HCT116 (cell line): ENCODE measurements at regions not wholly inside any gene's neighbourhood (a gene's known extent, or its start where the extent isn't known, plus 50 kb on each side); places are given as distances from the start of the nearest gene placed in this dataset.

Experiments used
- ATAC-seq: fragments of 200-7000 bp; cut with Tn5 transposase; 2 replicates; pipeline ENCODE4 v1.9.1; 2020; ENCODE audit warnings: mild to moderate bottlenecking, moderate library complexity
- BruUV-seq: library from RNA; stranded (reverse); fragments of 400-500 nt; replicated peaks from 2 replicates; lab custom pipeline; 2021; lab: Mats Ljungman, UMichigan
- CTCF ChIA-PET: fragments of 300-600 bp; sonication (Branson Sonifier 250); formaldehyde crosslinking; loops from one replicate; lab custom pipeline; 2021; ENCODE audit warnings: antibody characterized with exemption; lab: Charles Lee
- POLR2A ChIA-PET: fragments of 300-600, 350-600 bp; sonication (Branson Sonifier 250); formaldehyde crosslinking; loops from one replicate; lab custom pipeline; 2021; ENCODE audit warnings: antibody characterized with exemption; lab: Charles Lee
- RAD21 ChIA-PET, 2 experiments: fragments of 300-600 bp; sonication (Branson Sonifier 250); formaldehyde crosslinking; loops; one replicate each; lab custom pipeline; 2023; ENCODE audit warnings: low total read pairs in 2 of 2; ENCODE audit not compliant: uncharacterized antibody in 2 of 2, unreplicated experiment in 2 of 2, low non-redundant PET in 1 of 2; lab: Charles Lee
- DNase-seq: peaks from one replicate; pipeline ENCODE4 v3.0.0-alpha.2; 2010; ENCODE audit warnings: low read depth, low spot score
- H2AFZ ChIP-seq: fragments of 200-600 bp; shearing (Covaris generic), sonication (generic); 2 replicates; pipeline ENCODE4 v1.6.1; 2017; ENCODE audit warnings: low read depth, mixed run types, mixed read lengths, antibody characterized with exemption, low read length; ENCODE audit not compliant: poor library complexity, severe bottlenecking
- H3K27ac ChIP-seq: 2 replicates; pipeline ENCODE4 v1.5.1; 2012; ENCODE audit warnings: low read depth, low read length
- H3K27me3 ChIP-seq: fragments of 200-600 bp; sonication (generic); 2 replicates; pipeline ENCODE4 v1.6.1; 2016; ENCODE audit warnings: mixed run types, low read length, mixed read lengths; ENCODE audit not compliant: insufficient read depth
- H3K36me3 ChIP-seq, 2 experiments: fragments of 200-500 bp in 1 of 2; fragments of 200-600 bp in 1 of 2; sonication (Bioruptor generic) in 1 of 2; sonication (generic) in 1 of 2; 2 replicates each; pipeline versions ENCODE4 v1.5.1 to v1.6.1; 2014 to 2016; ENCODE audit warnings: low read length in 2 of 2, inconsistent platforms in 1 of 2, mixed read lengths in 1 of 2, mixed run types in 1 of 2; ENCODE audit not compliant: insufficient read depth in 2 of 2, control insufficient read depth in 1 of 2
- H3K4me1 ChIP-seq, 2 experiments: fragments of 200-600 bp in 1 of 2; sonication (generic) in 1 of 2; 2 replicates each; pipeline versions ENCODE4 v1.5.1 to v1.6.1; 2012 to 2017; ENCODE audit warnings: low read length in 2 of 2, inconsistent platforms in 1 of 2, mild to moderate bottlenecking in 1 of 2, mixed read lengths in 1 of 2, mixed run types in 1 of 2, moderate library complexity in 1 of 2; ENCODE audit not compliant: insufficient read depth in 2 of 2, control insufficient read depth in 1 of 2
- H3K4me2 ChIP-seq: fragments of 200-600 bp; sonication (generic); 2 replicates; pipeline ENCODE4 v1.6.1; 2017; ENCODE audit warnings: mixed run types, low read length, mixed read lengths
- H3K4me3 ChIP-seq, 2 experiments: fragments of 200-600 bp in 1 of 2; sonication (generic) in 1 of 2; replicated peaks in 1 of 2; 2 replicates each; pipeline ENCODE4 v1.5.1; 2011 to 2016; ENCODE audit warnings: low read length in 2 of 2, control low read depth in 1 of 2, low read depth in 1 of 2, mild to moderate bottlenecking in 1 of 2, mixed read lengths in 1 of 2, mixed run types in 1 of 2
- H3K79me2 ChIP-seq: fragments of 200-600 bp; sonication (generic); 2 replicates; pipeline ENCODE4 v1.6.1; 2017; ENCODE audit warnings: mild to moderate bottlenecking, mixed run types, low read length, moderate library complexity, mixed read lengths; ENCODE audit not compliant: insufficient read depth
- H3K9ac ChIP-seq: fragments of 200-600 bp; sonication (generic); 2 replicates; pipeline ENCODE4 v1.6.1; 2016; ENCODE audit warnings: low read length, mixed read lengths
- H3K9me2 ChIP-seq: fragments of 200-600 bp; sonication (generic), shearing (Covaris generic); 2 replicates; pipeline ENCODE4 v1.6.1; 2017; ENCODE audit warnings: mixed run types, mild to moderate bottlenecking, moderate library complexity; ENCODE audit not compliant: insufficient read depth
- H3K9me3 ChIP-seq, 2 experiments: fragments of 200-500 bp in 1 of 2; fragments of 200-600 bp in 1 of 2; sonication (Bioruptor generic) in 1 of 2; sonication (generic) in 1 of 2; 2 replicates each; pipeline ENCODE4 v1.6.1; 2014 to 2017; ENCODE audit warnings: low read length in 2 of 2, mixed read lengths in 2 of 2, inconsistent platforms in 1 of 2, low read depth in 1 of 2, mild to moderate bottlenecking in 1 of 2, mixed run types in 1 of 2, moderate library complexity in 1 of 2; ENCODE audit not compliant: control insufficient read depth in 1 of 2, insufficient read depth in 1 of 2
- H4K20me1 ChIP-seq: fragments of 200-600 bp; sonication (generic), shearing (Covaris generic); 2 replicates; pipeline ENCODE4 v1.6.1; 2017; ENCODE audit warnings: mixed run types, mild to moderate bottlenecking, moderate library complexity; ENCODE audit not compliant: insufficient read depth
- ATF3 ChIP-seq: IDR thresholded peaks from 2 replicates; pipeline ENCODE4 v1.6.1; 2012
- EGR1 ChIP-seq: IDR thresholded peaks from 2 replicates; pipeline ENCODE4 v1.6.1; 2012; ENCODE audit warnings: low read depth
- ELF1 ChIP-seq: IDR thresholded peaks from 2 replicates; pipeline ENCODE4 v1.6.1; 2012; ENCODE audit warnings: low read depth, borderline replicate concordance
- EZH2 ChIP-seq: fragments of 200-600 bp; sonication (generic); IDR thresholded peaks from 2 replicates; pipeline ENCODE4 v1.6.1; 2017; ENCODE audit warnings: antibody characterized with exemption, mixed run types
- MAX ChIP-seq: IDR thresholded peaks from 2 replicates; pipeline ENCODE4 v1.6.1; 2012
- POLR2A ChIP-seq: IDR thresholded peaks from 2 replicates; pipeline ENCODE4 v1.7.0; 2011; ENCODE audit warnings: borderline replicate concordance; ENCODE audit not compliant: insufficient read depth, insufficient read length; ENCODE audit errors: extremely low read depth
- RAD21 ChIP-seq: IDR thresholded peaks from 2 replicates; pipeline ENCODE4 v1.6.1; 2012; ENCODE audit warnings: low read depth, mild to moderate bottlenecking
- SIN3A ChIP-seq: IDR thresholded peaks from 2 replicates; pipeline ENCODE4 v1.6.1; 2012; ENCODE audit warnings: low read depth
- SP1 ChIP-seq: IDR thresholded peaks from 2 replicates; pipeline ENCODE4 v1.6.1; 2012; ENCODE audit warnings: low read depth
- SRF ChIP-seq: IDR thresholded peaks from 2 replicates; pipeline ENCODE4 v1.6.1; 2012; ENCODE audit warnings: low read depth
- YY1 ChIP-seq: IDR thresholded peaks from 2 replicates; pipeline ENCODE4 v1.6.1; 2011; ENCODE audit warnings: low read length, low read depth, moderate library complexity, mild to moderate bottlenecking; ENCODE audit not compliant: insufficient replicate concordance; ENCODE audit errors: extremely low read depth
- ZFX ChIP-seq: fragments of 450-650 bp; IDR thresholded peaks from 2 replicates; pipeline ENCODE4 v1.6.1; 2017
- ZNF274 ChIP-seq: fragments of 200-500 bp; sonication (Bioruptor generic); IDR thresholded peaks from 2 replicates; pipeline ENCODE4 v1.6.1; 2014; ENCODE audit warnings: mild to moderate bottlenecking, low read depth, low read length, inconsistent platforms
- intact Hi-C: fragments of 100-400 bp; cut with micrococcal nuclease; formaldehyde crosslinking; loops from 2 replicates; pipeline ENCODE4 v1.10.0; 2022
- TF ChIP-seq, protein P1 (sequence below), 3 experiments: fragments of 200-600 bp in 1 of 3; sonication (generic) in 1 of 3; IDR thresholded peaks in 2 of 3; conservative IDR thresholded peaks in 1 of 3; 2 replicates each; pipeline ENCODE4 v1.5.1; 2012 to 2017; ENCODE audit warnings: low read depth in 2 of 3, low read length in 2 of 3, antibody characterized with exemption in 1 of 3, borderline replicate concordance in 1 of 3, control low read depth in 1 of 3, mild to moderate bottlenecking in 1 of 3, mixed read lengths in 1 of 3, mixed run types in 1 of 3, moderate library complexity in 1 of 3; ENCODE audit not compliant: insufficient read depth in 1 of 3

DNA sequence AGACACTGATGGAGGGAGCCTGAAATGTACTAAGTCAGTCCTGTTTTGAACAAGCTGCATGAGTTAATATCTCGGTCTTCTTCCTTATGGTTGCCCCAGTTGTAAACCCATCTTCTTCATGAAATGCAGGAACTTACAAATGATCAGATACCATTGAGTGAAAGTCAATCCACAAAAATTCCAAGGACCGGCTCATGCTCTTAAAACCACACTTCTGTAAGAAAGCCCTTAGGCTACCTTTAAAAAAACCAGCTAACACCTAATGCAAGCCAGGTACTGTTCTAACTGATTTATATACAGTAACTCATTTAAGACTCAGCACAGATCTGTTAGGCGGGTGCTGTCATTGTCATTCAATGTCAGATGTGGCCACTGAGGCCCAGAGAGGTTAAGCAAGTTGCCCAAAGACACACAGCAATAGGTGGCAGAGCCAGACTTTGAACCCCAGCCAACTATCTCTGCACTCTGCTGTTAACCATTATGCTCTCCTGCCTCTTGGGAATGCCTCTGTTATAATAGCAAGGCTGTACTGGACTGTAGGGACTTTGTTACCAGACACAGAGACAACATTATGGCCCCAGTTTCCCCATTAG is 93.4 kb downstream of the C16orf95 start:
- Histone ChIP-seq H3K79me2 (no peaks in the 10 kb centered on the region), H3K4me2 (no peak overlapping the region), H2AFZ (no peak overlapping the region), H3K27me3 (peaks cover 19% of the 10 kb centered on the region), H3K27ac (no peak overlapping the region), H3K36me3 (no peaks in the 10 kb centered on the region), H3K4me1 (no peaks in the 10 kb centered on the region), H3K9ac (no peak overlapping the region), H3K9me2 (no peaks in the 10 kb centered on the region), H3K9me3 (peaks cover 0 to 5% of the 10 kb centered on the region in 2 experiments; a peak in 1 of 4 replicates), H3K4me3 (no peak overlapping the region), H4K20me1 (no peaks in the 10 kb centered on the region)
- ChIA-PET RAD21 (no interaction called here), CTCF (no interaction called here), POLR2A (no interaction called here)
- DNase-seq (no peak), ATAC-seq (no peak)
- intact Hi-C loops: no loop called here
- no TSS peak for BruUV-seq
- TF ChIP-seq ZFX (no peak), SRF (no peak), SP1 (no peak), YY1 (no peak)
- TF ChIP-seq, protein P1, sequence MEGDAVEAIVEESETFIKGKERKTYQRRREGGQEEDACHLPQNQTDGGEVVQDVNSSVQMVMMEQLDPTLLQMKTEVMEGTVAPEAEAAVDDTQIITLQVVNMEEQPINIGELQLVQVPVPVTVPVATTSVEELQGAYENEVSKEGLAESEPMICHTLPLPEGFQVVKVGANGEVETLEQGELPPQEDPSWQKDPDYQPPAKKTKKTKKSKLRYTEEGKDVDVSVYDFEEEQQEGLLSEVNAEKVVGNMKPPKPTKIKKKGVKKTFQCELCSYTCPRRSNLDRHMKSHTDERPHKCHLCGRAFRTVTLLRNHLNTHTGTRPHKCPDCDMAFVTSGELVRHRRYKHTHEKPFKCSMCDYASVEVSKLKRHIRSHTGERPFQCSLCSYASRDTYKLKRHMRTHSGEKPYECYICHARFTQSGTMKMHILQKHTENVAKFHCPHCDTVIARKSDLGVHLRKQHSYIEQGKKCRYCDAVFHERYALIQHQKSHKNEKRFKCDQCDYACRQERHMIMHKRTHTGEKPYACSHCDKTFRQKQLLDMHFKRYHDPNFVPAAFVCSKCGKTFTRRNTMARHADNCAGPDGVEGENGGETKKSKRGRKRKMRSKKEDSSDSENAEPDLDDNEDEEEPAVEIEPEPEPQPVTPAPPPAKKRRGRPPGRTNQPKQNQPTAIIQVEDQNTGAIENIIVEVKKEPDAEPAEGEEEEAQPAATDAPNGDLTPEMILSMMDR (IDR thresholded peaks at IDR 0.05 in 2 of 3, conservative IDR thresholded peaks at IDR 0.05 in 1 of 3; ENCODE audit: borderline replicate concordance in 1 of 3, insufficient read depth in 1 of 3, low read depth in 2 of 3, low read length in 2 of 3): no peak

GRCh38 chr16:87226926-87227295 is 90.3 kb downstream of the C16orf95 start:
- Histone ChIP-seq H3K4me1 (no peaks in the 10 kb centered on the region), H3K9ac (no peak overlapping the region), H3K4me2 (no peak overlapping the region), H3K36me3 (no peaks in the 10 kb centered on the region), H3K27me3 (peaks cover 19% of the 10 kb centered on the region), H4K20me1 (no peaks in the 10 kb centered on the region), H3K79me2 (no peaks in the 10 kb centered on the region), H3K27ac (no peak overlapping the region), H2AFZ (no peak overlapping the region), H3K9me2 (no peaks in the 10 kb centered on the region), H3K4me3 (no peak overlapping the region), H3K9me3 (peaks cover 0 to under 1% of the 10 kb centered on the region in 2 experiments; a peak in 1 of 4 replicates)
- ChIA-PET POLR2A (no interaction called here), RAD21 (no interaction called here), CTCF (no interaction called here)
- intact Hi-C loops: no loop called here
- DNase-seq (no peak), ATAC-seq (no peak)
- BruUV-seq: no TSS peak
- no peak for TF ChIP-seq ATF3
- TF ChIP-seq, protein P1 (IDR thresholded peaks at IDR 0.05 in 2 of 3, conservative IDR thresholded peaks at IDR 0.05 in 1 of 3; ENCODE audit: borderline replicate concordance in 1 of 3, insufficient read depth in 1 of 3, low read depth in 2 of 3, low read length in 2 of 3): no peak
- TF ChIP-seq EZH2: no peak
- TF ChIP-seq MAX: no peak
- TF ChIP-seq SIN3A: no peak
- TF ChIP-seq ELF1: no peak
- no peak for TF ChIP-seq POLR2A
- TF ChIP-seq YY1: no peak
- no peak for TF ChIP-seq ZNF274
- no peak for TF ChIP-seq RAD21
- no peak for TF ChIP-seq EGR1
